Epithelial cell of proximal tubule (primary cell): ENCODE measurements at regions not wholly inside any gene's neighbourhood (a gene's known extent, or its start where the extent isn't known, plus 50 kb on each side); places are given as distances from the start of the nearest gene placed in this dataset.

Experiments
- DNase-seq: peaks from one replicate; pipeline ENCODE4 v3.0.0-alpha.2; 2011; ENCODE audit warnings: low read depth
- H3K4me3 ChIP-seq: 2 replicates; pipeline ENCODE4 v1.5.1; 2011; ENCODE audit warnings: low read depth, mild to moderate bottlenecking, low read length
- TF ChIP-seq, protein P1 (sequence below): conservative IDR thresholded peaks from 2 replicates; pipeline ENCODE4 v1.5.1; 2012; ENCODE audit warnings: low read depth, mild to moderate bottlenecking, low read length

- no peak overlapping the region for H3K4me3 ChIP-seq
- no peak for DNase-seq
- TF ChIP-seq, protein P1, sequence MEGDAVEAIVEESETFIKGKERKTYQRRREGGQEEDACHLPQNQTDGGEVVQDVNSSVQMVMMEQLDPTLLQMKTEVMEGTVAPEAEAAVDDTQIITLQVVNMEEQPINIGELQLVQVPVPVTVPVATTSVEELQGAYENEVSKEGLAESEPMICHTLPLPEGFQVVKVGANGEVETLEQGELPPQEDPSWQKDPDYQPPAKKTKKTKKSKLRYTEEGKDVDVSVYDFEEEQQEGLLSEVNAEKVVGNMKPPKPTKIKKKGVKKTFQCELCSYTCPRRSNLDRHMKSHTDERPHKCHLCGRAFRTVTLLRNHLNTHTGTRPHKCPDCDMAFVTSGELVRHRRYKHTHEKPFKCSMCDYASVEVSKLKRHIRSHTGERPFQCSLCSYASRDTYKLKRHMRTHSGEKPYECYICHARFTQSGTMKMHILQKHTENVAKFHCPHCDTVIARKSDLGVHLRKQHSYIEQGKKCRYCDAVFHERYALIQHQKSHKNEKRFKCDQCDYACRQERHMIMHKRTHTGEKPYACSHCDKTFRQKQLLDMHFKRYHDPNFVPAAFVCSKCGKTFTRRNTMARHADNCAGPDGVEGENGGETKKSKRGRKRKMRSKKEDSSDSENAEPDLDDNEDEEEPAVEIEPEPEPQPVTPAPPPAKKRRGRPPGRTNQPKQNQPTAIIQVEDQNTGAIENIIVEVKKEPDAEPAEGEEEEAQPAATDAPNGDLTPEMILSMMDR = no peak
These were observed 83.3 kb downstream of the EDEM1 start for GRCh38 chr3:5270666-5271371.

GRCh38 chr3:5271372-5271683 lies 83.8 kb downstream of the EDEM1 start:
- no peak for DNase-seq
- no peak overlapping the region for H3K4me3 ChIP-seq
- TF ChIP-seq, protein P1 = no peak

GRCh38 chr3:5272387-5272786 lies 84.9 kb downstream of the EDEM1 start:
- DNase-seq = no peak
- no peak overlapping the region for H3K4me3 ChIP-seq
- TF ChIP-seq, protein P1 = no peak

DNA sequence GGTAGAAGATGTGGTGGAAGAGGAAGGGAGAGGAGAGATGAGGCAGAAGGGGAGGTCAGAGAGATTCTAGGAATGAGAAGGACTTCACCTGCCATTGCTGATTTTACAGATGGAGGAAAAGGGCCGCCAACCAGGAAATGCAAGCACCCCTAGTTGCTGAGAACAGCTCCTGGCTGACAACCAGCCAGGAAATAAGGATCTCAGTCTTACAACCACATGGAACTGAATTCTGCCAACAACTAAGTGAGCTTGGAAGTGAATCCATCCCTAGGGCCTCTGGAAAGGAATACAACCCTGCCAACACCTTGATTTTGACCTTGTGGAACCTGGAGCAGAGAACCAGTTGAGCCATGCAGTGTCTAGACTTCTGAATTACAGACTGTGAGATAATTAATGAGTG lies 86.6 kb downstream of the EDEM1 start:
- H3K4me3 ChIP-seq = no peak overlapping the region
- TF ChIP-seq, protein P1 = no peak
- no peak for DNase-seq

DNA sequence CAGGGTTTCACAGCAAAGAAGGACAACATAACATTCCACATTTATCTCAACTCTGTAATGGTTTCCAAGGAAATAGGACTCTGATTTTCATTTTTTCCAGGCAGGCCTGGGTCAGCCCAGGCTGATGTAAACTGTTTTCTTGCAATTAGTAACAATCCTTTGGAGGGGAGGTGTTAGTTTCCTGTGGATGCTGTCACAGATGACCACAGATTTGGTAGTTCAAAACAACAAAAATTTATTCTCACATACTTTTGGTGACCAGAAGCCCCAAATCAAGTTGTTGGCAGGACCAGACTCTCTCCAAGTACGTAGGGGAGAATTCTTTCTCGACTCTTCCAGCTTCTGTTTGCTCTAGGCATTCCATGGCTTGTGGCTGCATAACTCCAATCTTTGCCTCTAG lies 88.0 kb downstream of the EDEM1 start:
- TF ChIP-seq, protein P1 = no peak
- DNase-seq = no peak
- no peak overlapping the region for H3K4me3 ChIP-seq

DNA sequence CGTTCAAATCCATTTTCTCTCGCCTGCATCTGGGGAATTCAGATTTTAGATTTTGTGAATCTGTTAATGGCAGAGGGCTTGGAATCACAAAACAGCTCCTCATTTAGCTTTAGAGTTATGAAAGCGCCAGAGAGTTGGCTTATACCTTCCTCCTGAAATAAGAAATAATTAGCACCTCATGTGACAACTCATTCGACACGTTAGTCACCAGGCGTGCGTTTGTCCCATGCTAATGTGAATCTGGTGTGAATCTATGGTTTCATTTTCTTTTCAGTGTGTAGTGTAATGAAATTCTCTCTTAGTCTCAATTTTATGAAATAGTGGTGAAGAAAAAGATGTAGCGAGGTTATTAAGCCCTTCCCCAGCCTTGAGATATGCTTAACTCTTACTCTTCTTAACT lies 89.4 kb downstream of the EDEM1 start:
- no peak for DNase-seq
- H3K4me3 ChIP-seq = no peak overlapping the region
- TF ChIP-seq, protein P1 = no peak

GRCh38 chr3:5277612-5278236 lies 90.2 kb downstream of the EDEM1 start:
- DNase-seq = peak; percentile 39
- TF ChIP-seq, protein P1 = no peak
- H3K4me3 ChIP-seq = no peak overlapping the region
